ENCODE measurements at regions not wholly inside any gene's neighbourhood (a gene's known extent, or its start where the extent isn't known, plus 50 kb on each side); places are given as distances from the start of the nearest gene placed in this dataset.

- TF ChIP-seq, protein P1, sequence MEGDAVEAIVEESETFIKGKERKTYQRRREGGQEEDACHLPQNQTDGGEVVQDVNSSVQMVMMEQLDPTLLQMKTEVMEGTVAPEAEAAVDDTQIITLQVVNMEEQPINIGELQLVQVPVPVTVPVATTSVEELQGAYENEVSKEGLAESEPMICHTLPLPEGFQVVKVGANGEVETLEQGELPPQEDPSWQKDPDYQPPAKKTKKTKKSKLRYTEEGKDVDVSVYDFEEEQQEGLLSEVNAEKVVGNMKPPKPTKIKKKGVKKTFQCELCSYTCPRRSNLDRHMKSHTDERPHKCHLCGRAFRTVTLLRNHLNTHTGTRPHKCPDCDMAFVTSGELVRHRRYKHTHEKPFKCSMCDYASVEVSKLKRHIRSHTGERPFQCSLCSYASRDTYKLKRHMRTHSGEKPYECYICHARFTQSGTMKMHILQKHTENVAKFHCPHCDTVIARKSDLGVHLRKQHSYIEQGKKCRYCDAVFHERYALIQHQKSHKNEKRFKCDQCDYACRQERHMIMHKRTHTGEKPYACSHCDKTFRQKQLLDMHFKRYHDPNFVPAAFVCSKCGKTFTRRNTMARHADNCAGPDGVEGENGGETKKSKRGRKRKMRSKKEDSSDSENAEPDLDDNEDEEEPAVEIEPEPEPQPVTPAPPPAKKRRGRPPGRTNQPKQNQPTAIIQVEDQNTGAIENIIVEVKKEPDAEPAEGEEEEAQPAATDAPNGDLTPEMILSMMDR (IDR thresholded peaks at IDR 0.05 in 8 of 11, conservative IDR thresholded peaks at IDR 0.05 in 3 of 11): no peak
- no peak for TF ChIP-seq POLR2A (IDR thresholded peaks at IDR 0.05)
Measured at GRCh38 chr1:89459081-89459480, 65.5 kb upstream of the LRRC8B start.
